Fibroblast of pulmonary artery (primary cell): ENCODE measurements at regions not wholly inside any gene's neighbourhood (a gene's known extent, or its start where the extent isn't known, plus 50 kb on each side); places are given as distances from the start of the nearest gene placed in this dataset.
"Not testable (repeated sequence)": the region's sequence is repeated elsewhere in the genome, so short reads cannot be mapped to it uniquely, and the experiment has no call there.

Experiments
- DNase-seq: peaks from one replicate; pipeline ENCODE4 v3.0.0-alpha.2; 2010; ENCODE audit warnings: low read depth
- H3K4me3 ChIP-seq: replicated peaks from 2 replicates; pipeline ENCODE4 v1.5.1; 2011; ENCODE audit warnings: low read depth, mild to moderate bottlenecking, control low read depth, low read length, moderate library complexity
- CTCF ChIP-seq: IDR thresholded peaks from 2 replicates; pipeline ENCODE4 v1.5.1; 2011; ENCODE audit warnings: mild to moderate bottlenecking, control low read depth, low read length, inconsistent platforms; ENCODE audit errors: missing control alignments

DNA sequence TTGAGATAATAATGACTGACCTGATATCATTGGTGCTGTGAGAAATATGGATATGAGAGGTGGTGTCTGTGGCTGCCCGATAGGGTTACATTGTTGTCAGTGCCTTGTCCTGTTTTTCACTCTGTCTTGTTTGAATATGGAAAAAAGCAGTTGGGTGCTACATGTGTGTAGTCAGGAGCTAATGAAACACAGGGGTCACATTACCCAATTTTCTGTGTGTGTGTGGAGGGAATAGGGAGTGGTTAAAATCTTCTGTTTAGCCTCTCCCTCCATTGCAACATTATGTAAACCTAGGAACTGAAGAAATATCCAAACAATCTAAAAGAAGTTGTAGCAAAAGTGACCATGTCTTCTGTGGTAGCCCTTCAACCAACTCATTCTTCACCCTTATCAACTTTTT lies 527.7 kb upstream of the SOX9 start:
- DNase-seq: no peak
- TF ChIP-seq CTCF: no peak
- no peak overlapping the region for H3K4me3 ChIP-seq

DNA sequence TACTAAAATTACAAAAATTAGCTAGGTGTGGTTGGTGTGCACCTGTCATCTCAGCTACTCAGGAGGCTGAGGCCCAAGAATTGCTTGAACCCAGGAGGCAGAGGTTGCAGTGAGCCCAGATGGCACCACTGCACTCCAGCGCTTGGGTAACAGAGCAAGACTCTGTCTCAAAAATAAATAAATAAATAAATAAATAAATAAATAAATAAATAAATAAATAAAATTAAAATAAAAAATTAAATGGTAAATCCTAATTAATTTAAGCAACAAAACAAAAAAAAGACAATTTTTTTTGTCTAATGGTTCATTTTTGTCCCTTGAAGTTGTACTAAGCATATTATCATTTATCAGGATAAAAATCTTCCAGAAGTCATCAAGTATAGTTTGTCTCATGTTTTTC lies 521.2 kb upstream of the SOX9 start:
- DNase-seq, H3K4me3 ChIP-seq: not testable (repeated sequence)

DNA sequence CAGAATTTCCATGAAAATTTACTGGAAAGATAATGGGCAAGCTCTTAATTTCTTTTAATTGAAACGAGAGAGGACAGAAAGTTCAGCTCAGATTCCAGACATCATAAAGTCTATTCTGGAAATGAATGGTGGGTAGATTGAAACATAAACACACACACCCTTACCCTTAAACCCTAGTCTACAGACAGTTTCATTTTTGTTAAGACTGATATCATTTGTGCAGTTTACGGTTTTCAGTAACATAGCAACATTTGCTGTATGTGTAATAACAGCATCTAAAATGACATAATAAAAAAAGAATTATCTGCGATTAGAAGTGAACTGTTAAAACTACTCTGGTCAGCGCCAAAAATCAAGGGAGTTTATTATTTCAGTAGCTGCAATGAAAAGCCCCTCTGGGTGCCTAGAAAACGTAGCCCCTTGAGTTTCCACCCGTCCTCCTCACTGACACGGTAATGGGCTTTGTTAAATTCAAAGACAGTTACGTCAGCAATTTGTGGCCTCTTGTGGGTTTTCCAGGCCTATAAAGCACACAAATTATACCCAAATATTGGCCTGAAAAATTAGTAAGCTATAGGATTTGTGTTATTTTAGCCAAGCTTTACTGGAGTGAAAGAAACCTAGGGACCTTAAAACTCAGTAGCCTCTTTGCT lies 520.6 kb upstream of the SOX9 start:
- H3K4me3 ChIP-seq: no peak overlapping the region
- DNase-seq: peak; percentile 21
- TF ChIP-seq CTCF: no peak

DNA sequence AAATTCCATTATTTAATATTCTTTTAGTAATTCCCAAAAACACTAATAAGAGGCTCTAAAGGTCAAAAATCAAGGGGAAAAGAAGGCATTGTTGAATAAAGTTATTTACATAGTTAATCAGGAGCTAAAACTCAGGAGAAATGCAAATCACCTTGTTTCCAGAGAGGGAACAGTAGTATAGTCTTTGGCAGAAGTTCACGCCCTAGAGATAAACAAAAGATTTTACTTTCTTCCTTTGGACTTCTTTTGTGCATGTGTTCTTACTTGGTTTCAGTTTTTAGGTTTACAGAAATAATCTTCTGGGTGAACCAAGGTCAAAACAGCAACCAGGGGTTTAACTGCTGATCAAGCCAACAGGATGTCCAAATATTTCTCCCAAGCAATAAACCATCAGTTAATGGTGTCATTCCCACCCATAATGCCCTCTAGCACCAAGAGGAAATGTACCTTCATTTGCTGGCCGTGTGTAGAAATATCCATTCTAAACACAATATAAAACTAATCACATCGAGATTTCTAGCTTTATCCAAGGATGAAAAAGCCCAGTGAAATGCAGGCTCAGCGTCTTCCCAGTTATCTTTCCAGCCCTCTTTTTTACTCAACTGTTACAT lies 518.8 kb upstream of the SOX9 start:
- DNase-seq: no peak
- no peak for TF ChIP-seq CTCF
- no peak overlapping the region for H3K4me3 ChIP-seq

DNA sequence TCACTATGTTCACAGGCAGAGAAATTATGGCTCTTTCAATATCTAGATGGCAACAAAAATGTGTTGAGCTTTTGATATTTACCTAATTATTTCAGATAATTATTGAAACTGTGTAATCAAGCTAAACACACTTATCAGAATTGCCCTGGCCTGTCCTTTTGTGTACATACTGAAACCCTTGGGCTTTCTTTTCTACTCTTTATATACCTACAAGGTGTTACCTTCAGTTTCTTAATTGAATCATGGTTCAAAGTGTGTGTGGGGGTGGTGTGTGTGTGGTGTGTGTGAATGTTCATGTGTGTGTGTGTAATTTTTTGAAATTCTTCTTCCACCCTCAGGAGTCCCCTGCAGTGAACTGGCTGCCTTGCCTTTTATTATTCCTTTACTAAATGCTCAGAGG lies 506.8 kb upstream of the SOX9 start:
- no peak overlapping the region for H3K4me3 ChIP-seq
- no peak for TF ChIP-seq CTCF
- no peak for DNase-seq

GRCh38 chr17:71615820-71616219 lies 505.0 kb upstream of the SOX9 start:
- no peak for DNase-seq
- TF ChIP-seq CTCF: no peak
- no peak overlapping the region for H3K4me3 ChIP-seq

DNA sequence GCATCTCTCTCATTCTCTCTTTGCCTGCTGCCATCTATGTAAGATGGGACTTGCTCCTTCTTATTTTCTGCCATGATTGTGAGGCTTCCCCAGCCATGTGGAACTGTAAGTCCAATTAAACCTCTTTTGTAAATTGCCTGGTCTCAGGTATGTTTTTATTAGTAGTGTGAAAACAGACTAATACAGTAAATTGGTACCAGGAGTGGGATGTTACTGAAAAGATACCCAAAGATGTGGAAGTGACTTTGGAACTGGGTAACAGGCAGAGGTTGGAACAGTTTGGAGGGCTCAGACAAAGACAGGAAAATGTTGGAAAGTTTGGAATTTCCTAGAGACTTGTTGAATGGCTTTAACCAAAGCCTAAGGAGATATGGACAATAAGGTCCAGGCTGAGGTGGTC lies 503.1 kb upstream of the SOX9 start:
- DNase-seq, H3K4me3 ChIP-seq: not testable (repeated sequence)

- no peak for TF ChIP-seq CTCF
- no peak for DNase-seq
- H3K4me3 ChIP-seq: no peak overlapping the region
Measured at GRCh38 chr17:71625330-71625729, 495.5 kb upstream of the SOX9 start.
